RWPE2 (cell line): ENCODE measurements at regions not wholly inside any gene's neighbourhood (a gene's known extent, or its start where the extent isn't known, plus 50 kb on each side); places are given as distances from the start of the nearest gene placed in this dataset.

Experiments
- ATAC-seq: fragments of 200-7000 bp; cut with Tn5 transposase; 3 replicates; pipeline ENCODE4 v1.9.1; 2021; ENCODE audit warnings: low read depth
- DNase-seq: peaks from one replicate; pipeline ENCODE4 v3.0.0-alpha.2; 2020; ENCODE audit warnings: low spot score
- H3K27ac ChIP-seq: fragments of 450-650 bp; 2 replicates; pipeline ENCODE4 v1.5.1; 2017; ENCODE audit warnings: mild to moderate bottlenecking; ENCODE audit not compliant: poor library complexity, severe bottlenecking
- H3K27me3 ChIP-seq: fragments of 250-450 bp; sonication (Bioruptor Pico); 2 replicates; pipeline ENCODE4 v1.5.1; 2021; ENCODE audit warnings: mild to moderate bottlenecking, moderate library complexity; ENCODE audit not compliant: insufficient read depth, poor library complexity, severe bottlenecking
- H3K36me3 ChIP-seq: fragments of 250-450 bp; sonication (Bioruptor Pico); 2 replicates; pipeline ENCODE4 v1.5.1; 2020; ENCODE audit warnings: low read depth, mild to moderate bottlenecking, moderate library complexity
- H3K4me1 ChIP-seq: fragments of 250-450 bp; sonication (Bioruptor Pico); 2 replicates; pipeline ENCODE4 v1.5.1; 2021; ENCODE audit warnings: mild to moderate bottlenecking, moderate library complexity; ENCODE audit not compliant: insufficient read depth, poor library complexity, severe bottlenecking
- H3K4me3 ChIP-seq: fragments of 250-450 bp; sonication (Bioruptor Pico); 2 replicates; pipeline ENCODE4 v1.5.1; 2021; ENCODE audit warnings: mild to moderate bottlenecking, moderate library complexity; ENCODE audit not compliant: severe bottlenecking
- H3K9me3 ChIP-seq: fragments of 250-450 bp; sonication (Bioruptor Pico); 2 replicates; pipeline ENCODE4 v1.5.1; 2021; ENCODE audit warnings: mild to moderate bottlenecking, moderate library complexity; ENCODE audit not compliant: severe bottlenecking
- TF ChIP-seq, protein P1 (sequence below): fragments of 450-650 bp; IDR thresholded peaks from one replicate; pipeline ENCODE4 v1.5.1; 2017; ENCODE audit warnings: mild to moderate bottlenecking, moderate library complexity; ENCODE audit not compliant: poor library complexity, severe bottlenecking

GRCh38 chr6:44539701-44540355, 152.3 kb downstream of the CDC5L start:
- no peak overlapping the region for H3K27ac ChIP-seq
- H3K9me3 ChIP-seq: no peaks in the 10 kb centered on the region
- H3K27me3 ChIP-seq: no peaks in the 10 kb centered on the region
- H3K4me1 ChIP-seq: no peaks in the 10 kb centered on the region
- no peak overlapping the region for H3K4me3 ChIP-seq
- DNase-seq: no peak
- TF ChIP-seq, protein P1, sequence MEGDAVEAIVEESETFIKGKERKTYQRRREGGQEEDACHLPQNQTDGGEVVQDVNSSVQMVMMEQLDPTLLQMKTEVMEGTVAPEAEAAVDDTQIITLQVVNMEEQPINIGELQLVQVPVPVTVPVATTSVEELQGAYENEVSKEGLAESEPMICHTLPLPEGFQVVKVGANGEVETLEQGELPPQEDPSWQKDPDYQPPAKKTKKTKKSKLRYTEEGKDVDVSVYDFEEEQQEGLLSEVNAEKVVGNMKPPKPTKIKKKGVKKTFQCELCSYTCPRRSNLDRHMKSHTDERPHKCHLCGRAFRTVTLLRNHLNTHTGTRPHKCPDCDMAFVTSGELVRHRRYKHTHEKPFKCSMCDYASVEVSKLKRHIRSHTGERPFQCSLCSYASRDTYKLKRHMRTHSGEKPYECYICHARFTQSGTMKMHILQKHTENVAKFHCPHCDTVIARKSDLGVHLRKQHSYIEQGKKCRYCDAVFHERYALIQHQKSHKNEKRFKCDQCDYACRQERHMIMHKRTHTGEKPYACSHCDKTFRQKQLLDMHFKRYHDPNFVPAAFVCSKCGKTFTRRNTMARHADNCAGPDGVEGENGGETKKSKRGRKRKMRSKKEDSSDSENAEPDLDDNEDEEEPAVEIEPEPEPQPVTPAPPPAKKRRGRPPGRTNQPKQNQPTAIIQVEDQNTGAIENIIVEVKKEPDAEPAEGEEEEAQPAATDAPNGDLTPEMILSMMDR: no peak
- H3K36me3 ChIP-seq: no peaks in the 10 kb centered on the region
- ATAC-seq: peak; percentile 29; the same call in 2 of the 3 replicates

DNA sequence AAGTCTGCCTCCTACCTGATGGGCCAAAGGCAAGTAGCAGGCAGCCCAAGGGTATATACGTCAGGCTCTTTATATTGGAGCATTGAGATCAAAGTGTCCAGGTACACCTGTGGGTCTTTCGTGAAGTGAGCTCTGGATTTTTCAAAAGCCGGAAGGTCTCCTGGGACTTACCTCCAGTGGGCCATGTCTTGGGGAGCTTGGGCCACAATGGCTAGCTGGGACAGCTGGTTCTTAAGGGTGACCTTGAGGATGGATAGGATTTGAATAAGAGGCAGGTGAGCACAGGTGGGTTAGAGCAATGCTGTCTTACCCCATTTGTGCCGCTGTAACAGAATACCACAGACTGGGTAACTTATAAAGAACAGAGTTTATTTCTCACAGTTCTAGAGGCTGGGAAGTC, 153.4 kb downstream of the CDC5L start:
- H3K4me3 ChIP-seq: no peak overlapping the region
- no peak for ATAC-seq
- TF ChIP-seq, protein P1: no peak
- no peak for DNase-seq
- H3K27ac ChIP-seq: no peak overlapping the region
- no peaks in the 10 kb centered on the region for H3K36me3 ChIP-seq
- no peaks in the 10 kb centered on the region for H3K4me1 ChIP-seq
- no peaks in the 10 kb centered on the region for H3K9me3 ChIP-seq
- H3K27me3 ChIP-seq: no peaks in the 10 kb centered on the region

- H3K36me3 ChIP-seq: no peaks in the 10 kb centered on the region
- no peak overlapping the region for H3K27ac ChIP-seq
- H3K4me3 ChIP-seq: no peak overlapping the region
- DNase-seq: peak; percentile 20
- ATAC-seq: no peak
- no peaks in the 10 kb centered on the region for H3K27me3 ChIP-seq
- TF ChIP-seq, protein P1: no peak
- no peaks in the 10 kb centered on the region for H3K4me1 ChIP-seq
- H3K9me3 ChIP-seq: no peaks in the 10 kb centered on the region
These were observed 155.1 kb downstream of the CDC5L start for GRCh38 chr6:44542401-44543116.

DNA sequence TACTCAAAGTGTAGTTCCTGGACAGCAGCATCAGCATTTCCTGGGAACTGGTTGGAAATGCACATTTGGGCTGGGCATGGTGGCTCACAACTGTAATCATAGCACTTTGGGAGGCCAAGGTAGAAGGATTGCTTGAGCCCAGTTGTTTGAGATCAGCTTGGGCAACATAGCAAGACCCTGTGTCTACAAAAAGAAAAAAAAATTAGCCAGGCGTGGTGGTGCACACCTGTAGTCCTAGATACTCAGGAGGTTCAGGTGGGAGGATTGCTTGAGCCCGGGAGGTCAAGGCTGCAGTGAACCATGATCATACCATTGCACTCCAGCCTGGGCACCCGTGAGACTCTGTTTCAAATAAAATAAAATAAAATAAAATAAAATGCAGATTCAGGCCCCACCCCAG, 156.2 kb downstream of the CDC5L start:
- Histone ChIP-seq H3K36me3 (no peaks in the 10 kb centered on the region), H3K4me3 (no peak overlapping the region), H3K4me1 (no peaks in the 10 kb centered on the region), H3K27ac (no peak overlapping the region), H3K27me3 (no peaks in the 10 kb centered on the region), H3K9me3 (no peaks in the 10 kb centered on the region)
- ATAC-seq (no peak), DNase-seq (no peak)
- TF ChIP-seq, protein P1: no peak

GRCh38 chr6:44545224-44545623, 157.7 kb downstream of the CDC5L start:
- TF ChIP-seq, protein P1: no peak
- no peaks in the 10 kb centered on the region for H3K27me3 ChIP-seq
- H3K9me3 ChIP-seq: no peaks in the 10 kb centered on the region
- H3K27ac ChIP-seq: no peak overlapping the region
- ATAC-seq (no peak), DNase-seq (no peak)
- no peak overlapping the region for H3K4me3 ChIP-seq
- no peaks in the 10 kb centered on the region for H3K36me3 ChIP-seq
- H3K4me1 ChIP-seq: no peaks in the 10 kb centered on the region
